MM.1S (cell line): ENCODE measurements at regions not wholly inside any gene's neighbourhood (a gene's known extent, or its start where the extent isn't known, plus 50 kb on each side); places are given as distances from the start of the nearest gene placed in this dataset.

Experiments
- DNase-seq: peaks from one replicate; pipeline ENCODE4 v3.0.0-alpha.2; 2015
- H2AFZ ChIP-seq: fragments of 300-600 bp; sonication (generic); 2 replicates; pipeline ENCODE4 v1.6.0; 2016; ENCODE audit warnings: antibody characterized with exemption, low read length
- H3F3A ChIP-seq: fragments of 300-600 bp; sonication (generic); 2 replicates; pipeline ENCODE4 v1.6.1; 2016; ENCODE audit warnings: mild to moderate bottlenecking, antibody characterized with exemption, low read length, moderate library complexity, mixed read lengths; ENCODE audit not compliant: insufficient read depth
- H3K27ac ChIP-seq: fragments of 300-600 bp; sonication (generic); 2 replicates; pipeline ENCODE4 v1.5.1; 2016; ENCODE audit warnings: mild to moderate bottlenecking, low read length
- H3K27me3 ChIP-seq: fragments of 300-600 bp; sonication (generic); replicated peaks from 2 replicates; pipeline ENCODE4 v1.6.0; 2016; ENCODE audit warnings: low read length; ENCODE audit not compliant: insufficient read depth
- H3K36me3 ChIP-seq: fragments of 300-600 bp; sonication (generic); replicated peaks from 2 replicates; pipeline ENCODE4 v1.6.1; 2016; ENCODE audit warnings: mild to moderate bottlenecking, low read length, mixed read lengths; ENCODE audit not compliant: insufficient read depth
- H3K4me1 ChIP-seq: fragments of 300-600 bp; sonication (generic); 2 replicates; pipeline ENCODE4 v1.6.1; 2016; ENCODE audit warnings: low read length, mixed read lengths
- H3K4me2 ChIP-seq: fragments of 300-600 bp; sonication (generic); 2 replicates; pipeline ENCODE4 v1.6.0; 2016; ENCODE audit warnings: low read depth, low read length
- H3K4me3 ChIP-seq: fragments of 300-600 bp; sonication (generic); 2 replicates; pipeline ENCODE4 v1.5.1; 2016; ENCODE audit warnings: low read length, mixed read lengths
- H3K79me2 ChIP-seq: fragments of 300-600 bp; sonication (generic); 2 replicates; pipeline ENCODE4 v1.6.1; 2016; ENCODE audit warnings: mixed run types, low read length, mixed read lengths
- H3K9ac ChIP-seq: fragments of 300-600 bp; sonication (generic); 2 replicates; pipeline ENCODE4 v1.6.1; 2016; ENCODE audit warnings: low read length, mixed read lengths
- H3K9me2 ChIP-seq: fragments of 300-600 bp; sonication (generic); replicated peaks from 2 replicates; pipeline ENCODE4 v1.6.1; 2016; ENCODE audit warnings: mild to moderate bottlenecking, low read length, mixed read lengths; ENCODE audit not compliant: insufficient read depth
- H3K9me3 ChIP-seq: fragments of 300-600 bp; sonication (generic); replicated peaks from 2 replicates; pipeline ENCODE4 v1.6.1; 2016; ENCODE audit warnings: mild to moderate bottlenecking, low read length, mixed read lengths; ENCODE audit not compliant: insufficient read depth
- H4K20me1 ChIP-seq: fragments of 300-600 bp; sonication (generic); 2 replicates; pipeline ENCODE4 v1.6.1; 2016; ENCODE audit warnings: mild to moderate bottlenecking, low read length, moderate library complexity, mixed read lengths; ENCODE audit not compliant: insufficient read depth
- CTCF ChIP-seq: fragments of 300-600 bp; sonication (generic); IDR thresholded peaks from 2 replicates; pipeline ENCODE4 v1.5.1; 2016; ENCODE audit warnings: antibody characterized with exemption, low read length, mixed read lengths
- EZH2 ChIP-seq: fragments of 300-600 bp; sonication (generic); optimal IDR thresholded peaks from 2 replicates; pipeline ENCODE3; 2017; ENCODE audit warnings: low read depth, mild to moderate bottlenecking, antibody characterized with exemption, low read length, mixed read lengths
- EZH2phosphoT487 ChIP-seq: fragments of 300-600 bp; sonication (generic); IDR thresholded peaks from 2 replicates; pipeline ENCODE4 v1.6.1; 2018; ENCODE audit warnings: antibody characterized with exemption, low read length

GRCh38 chr5:145129797-145130196 is 705.3 kb downstream of the PRELID2 start:
- DNase-seq = no peak
- TF ChIP-seq CTCF = no peak
- no peak for TF ChIP-seq EZH2phosphoT487
- TF ChIP-seq EZH2 = no peak
- H3K4me3 ChIP-seq = no peak overlapping the region

GRCh38 chr5:145124806-145125205 is 710.3 kb downstream of the PRELID2 start:
- no peak overlapping the region for H2AFZ ChIP-seq
- no peak overlapping the region for H3K4me3 ChIP-seq
- no peaks in the 10 kb centered on the region for H3F3A ChIP-seq
- H3K36me3 ChIP-seq = no peaks in the 10 kb centered on the region
- DNase-seq = no peak
- H3K9me3 ChIP-seq = no peaks in the 10 kb centered on the region
- H3K9me2 ChIP-seq = no peaks in the 10 kb centered on the region
- TF ChIP-seq EZH2phosphoT487 = no peak
- no peak for TF ChIP-seq EZH2
- no peak for TF ChIP-seq CTCF
- no peak overlapping the region for H3K27ac ChIP-seq
- H4K20me1 ChIP-seq = no peaks in the 10 kb centered on the region
- H3K27me3 ChIP-seq = no peaks in the 10 kb centered on the region
- no peak overlapping the region for H3K4me2 ChIP-seq
- H3K4me1 ChIP-seq = no peaks in the 10 kb centered on the region
- H3K9ac ChIP-seq = no peak overlapping the region
- H3K79me2 ChIP-seq = no peaks in the 10 kb centered on the region

More at GRCh38 chr5:145129797-145130196, 705.3 kb downstream of the PRELID2 start:
- Histone ChIP-seq H3K36me3 (no peaks in the 10 kb centered on the region), H3K9me3 (no peaks in the 10 kb centered on the region), H3K79me2 (no peaks in the 10 kb centered on the region), H3F3A (no peaks in the 10 kb centered on the region), H3K4me2 (no peak overlapping the region), H3K27me3 (no peaks in the 10 kb centered on the region), H3K9ac (no peak overlapping the region), H4K20me1 (no peaks in the 10 kb centered on the region), H3K4me1 (no peaks in the 10 kb centered on the region), H3K9me2 (no peaks in the 10 kb centered on the region), H3K27ac (no peak overlapping the region), H2AFZ (no peak overlapping the region)

- Histone ChIP-seq H3K4me3 (no peak overlapping the region), H3K4me1 (peaks cover 7% of the 10 kb centered on the region), H3K9ac (no peak overlapping the region), H2AFZ (no peak overlapping the region), H3K79me2 (no peaks in the 10 kb centered on the region), H3K36me3 (no peaks in the 10 kb centered on the region), H3K9me2 (no peaks in the 10 kb centered on the region; the same call in 1 of the 2 replicates), H3K27ac (no peak overlapping the region), H3K27me3 (no peaks in the 10 kb centered on the region), H3K4me2 (no peak overlapping the region), H4K20me1 (no peaks in the 10 kb centered on the region), H3K9me3 (no peaks in the 10 kb centered on the region), H3F3A (no peaks in the 10 kb centered on the region)
- no peak for DNase-seq
- no peak for TF ChIP-seq CTCF
- no peak for TF ChIP-seq EZH2
- TF ChIP-seq EZH2phosphoT487 = no peak
Measured at GRCh38 chr5:145118611-145119010, 716.5 kb downstream of the PRELID2 start.
